Progenitor cell of endocrine pancreas (in vitro differentiated cells): ENCODE measurements at regions not wholly inside any gene's neighbourhood (a gene's known extent, or its start where the extent isn't known, plus 50 kb on each side); places are given as distances from the start of the nearest gene placed in this dataset.

Source experiments
- DNase-seq: peaks from one replicate; pipeline ENCODE4 v3.0.0; 2021; ENCODE audit warnings: low spot score; ENCODE audit not compliant: unreplicated experiment
- H3K27ac Mint-ChIP-seq: 2 replicates; pipeline ENCODE4 v1.8.0; 2021; ENCODE audit warnings: mild to moderate bottlenecking, moderate library complexity, mixed read lengths
- H3K27me3 Mint-ChIP-seq: 2 replicates; pipeline ENCODE4 v1.8.0; 2021; ENCODE audit warnings: mixed read lengths
- H3K36me3 Mint-ChIP-seq: 2 replicates; pipeline ENCODE4 v1.8.0; 2022; ENCODE audit warnings: mixed read lengths; ENCODE audit not compliant: insufficient read depth
- H3K4me1 Mint-ChIP-seq: 2 replicates; pipeline ENCODE4 v1.8.0; 2021; ENCODE audit warnings: low read depth, mixed read lengths
- H3K4me3 Mint-ChIP-seq: 2 replicates; pipeline ENCODE4 v1.8.0; 2021; ENCODE audit warnings: low read depth, mild to moderate bottlenecking, moderate library complexity, mixed read lengths
- H3K9me3 Mint-ChIP-seq: 2 replicates; pipeline ENCODE4 v1.8.0; 2021; ENCODE audit warnings: low read depth, mixed read lengths
- CTCF ChIP-seq: fragments of 200-600 bp; sonication (generic); IDR thresholded peaks from one replicate; pipeline ENCODE4 v1.5.0; 2021; ENCODE audit warnings: antibody characterized with exemption, mild to moderate bottlenecking; ENCODE audit not compliant: unreplicated experiment

GRCh38 chr15:97259943-97260342, 700.6 kb upstream of the ARRDC4 start:
- H3K9me3 Mint-ChIP-seq, result no peaks in the 10 kb centered on the region
- no peak overlapping the region for H3K27ac Mint-ChIP-seq
- H3K4me1 Mint-ChIP-seq, result no peaks in the 10 kb centered on the region
- DNase-seq, result no peak
- no peak for TF ChIP-seq CTCF
- H3K36me3 Mint-ChIP-seq, result no peaks in the 10 kb centered on the region
- H3K4me3 Mint-ChIP-seq, result no peak overlapping the region
- H3K27me3 Mint-ChIP-seq, result peaks cover 13% of the 10 kb centered on the region

GRCh38 chr15:97301166-97301565, 659.3 kb upstream of the ARRDC4 start:
- Mint-ChIP-seq H3K27ac (no peak overlapping the region), H3K36me3 (peaks cover 5% of the 10 kb centered on the region)
- no peak for DNase-seq

DNA sequence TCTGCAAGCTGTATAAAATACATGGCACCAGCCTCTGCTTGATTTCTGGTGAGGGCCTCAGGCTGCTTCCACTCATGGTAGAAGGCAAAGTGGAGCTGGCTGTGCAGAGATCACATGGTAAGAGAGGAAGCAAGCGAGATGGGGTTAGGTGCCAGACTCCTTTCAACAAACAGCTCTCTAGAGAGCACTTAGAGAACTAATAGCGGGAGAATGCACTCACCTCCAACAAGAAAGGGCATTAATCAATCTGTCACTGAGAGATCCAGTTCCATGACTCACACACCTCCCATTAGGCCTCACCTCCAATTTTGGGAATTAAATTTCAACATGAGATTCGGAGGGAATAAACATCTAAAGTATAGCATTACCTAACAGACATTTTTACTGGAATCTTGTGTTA, 644.1 kb upstream of the ARRDC4 start:
- Mint-ChIP-seq H3K36me3 (peaks cover 1% of the 10 kb centered on the region), H3K4me3 (no peak overlapping the region), H3K9me3 (no peaks in the 10 kb centered on the region), H3K27ac (no peak overlapping the region), H3K27me3 (no peaks in the 10 kb centered on the region), H3K4me1 (peaks cover 14% of the 10 kb centered on the region)
- DNase-seq, result no peak
- no peak for TF ChIP-seq CTCF

More at GRCh38 chr15:97301166-97301565, 659.3 kb upstream of the ARRDC4 start:
- H3K4me1 Mint-ChIP-seq, result peaks cover 10% of the 10 kb centered on the region
- no peak for TF ChIP-seq CTCF
- peaks cover 11% of the 10 kb centered on the region for H3K9me3 Mint-ChIP-seq
- H3K27me3 Mint-ChIP-seq, result no peaks in the 10 kb centered on the region
- no peak overlapping the region for H3K4me3 Mint-ChIP-seq

DNA sequence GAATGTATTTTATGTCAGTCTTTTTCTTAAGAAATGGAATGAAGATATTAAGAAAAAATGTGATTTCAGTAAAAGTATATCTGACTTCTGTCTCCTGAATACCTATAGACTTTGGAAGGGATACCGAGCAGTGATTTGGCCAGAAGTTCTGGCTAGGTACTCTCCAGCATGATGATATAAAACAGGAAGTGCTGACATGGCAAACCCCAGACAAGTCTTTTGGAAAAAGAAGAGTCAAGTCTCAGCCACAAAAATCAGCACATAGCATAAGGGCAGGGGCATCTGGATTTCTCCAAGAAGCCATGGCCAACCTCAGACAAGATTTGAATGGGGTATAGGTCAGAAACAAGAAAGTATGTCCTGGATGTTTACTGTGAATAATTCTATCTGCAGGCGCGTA, 643.3 kb upstream of the ARRDC4 start:
- DNase-seq, result no peak
- H3K4me3 Mint-ChIP-seq, result no peak overlapping the region
- peaks cover 1% of the 10 kb centered on the region for H3K36me3 Mint-ChIP-seq
- H3K4me1 Mint-ChIP-seq, result peaks cover 14% of the 10 kb centered on the region
- TF ChIP-seq CTCF, result no peak
- H3K9me3 Mint-ChIP-seq, result no peaks in the 10 kb centered on the region
- H3K27ac Mint-ChIP-seq, result no peak overlapping the region
- no peaks in the 10 kb centered on the region for H3K27me3 Mint-ChIP-seq

DNA sequence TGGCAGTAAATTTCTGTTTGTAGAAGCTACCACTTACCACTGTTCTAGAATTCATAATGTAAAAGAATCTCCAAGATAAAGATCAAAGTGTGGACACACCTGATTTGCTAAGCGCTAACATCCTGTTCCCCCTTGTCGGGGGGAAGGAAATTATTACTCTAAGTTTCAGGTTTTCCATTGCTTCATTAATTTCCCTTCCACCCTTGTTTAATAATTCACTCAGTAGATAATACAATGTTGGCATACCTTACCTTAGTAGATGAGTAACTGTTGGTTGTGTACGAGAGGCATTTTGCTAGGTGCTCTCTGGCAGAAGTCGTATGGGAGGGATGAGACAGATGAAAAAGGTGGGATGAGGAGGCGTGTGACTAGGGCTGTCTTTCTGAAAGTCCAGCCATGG, 641.2 kb upstream of the ARRDC4 start:
- Mint-ChIP-seq H3K36me3 (peaks cover 1% of the 10 kb centered on the region), H3K4me3 (no peak overlapping the region), H3K4me1 (peaks cover 14% of the 10 kb centered on the region), H3K27me3 (no peaks in the 10 kb centered on the region), H3K9me3 (no peaks in the 10 kb centered on the region), H3K27ac (peak overlapping the region; percentile 25)
- no peak for DNase-seq
- TF ChIP-seq CTCF, result no peak

DNA sequence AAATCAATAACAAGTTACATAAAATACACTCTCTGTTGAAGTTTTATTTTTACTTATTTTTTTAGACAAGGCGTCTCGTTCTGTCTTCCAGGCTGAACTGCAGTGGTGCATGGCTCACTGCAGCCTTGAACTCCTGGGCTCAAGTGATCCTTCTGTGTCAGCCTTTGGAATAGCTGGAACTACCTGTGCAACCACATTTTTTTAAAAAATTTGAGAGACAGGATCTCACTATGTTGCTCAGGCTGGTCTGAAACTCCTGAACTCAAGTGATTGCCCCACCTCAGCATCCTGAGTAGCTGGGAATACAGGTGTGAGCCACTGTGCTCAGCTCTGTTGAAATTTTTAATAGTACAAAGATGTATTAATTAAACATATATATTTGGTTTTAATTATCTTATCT, 614.3 kb upstream of the ARRDC4 start:
- Mint-ChIP-seq H3K27ac (no peak overlapping the region), H3K36me3 (peaks cover 4% of the 10 kb centered on the region)
- no peak for DNase-seq

More for the DNA sequence above, 614.3 kb upstream of the ARRDC4 start:
- TF ChIP-seq CTCF, result no peak
- H3K27me3 Mint-ChIP-seq, result no peaks in the 10 kb centered on the region
- no peak overlapping the region for H3K4me3 Mint-ChIP-seq
- no peaks in the 10 kb centered on the region for H3K4me1 Mint-ChIP-seq
- H3K9me3 Mint-ChIP-seq, result peaks cover 3% of the 10 kb centered on the region
